ENCODE measurements at regions not wholly inside any gene's neighbourhood (a gene's known extent, or its start where the extent isn't known, plus 50 kb on each side); places are given as distances from the start of the nearest gene placed in this dataset.

GRCh38 chr18:50469380-50469781 lies 90.5 kb upstream of the MAPK4 start:
- Histone ChIP-seq H3K27me3 (ENCODE audit: insufficient read depth, low read length) (peaks cover 26% of the 10 kb centered on the region; the same call in 1 of the 2 replicates), H4K20me1 (ENCODE audit: insufficient read depth) (no peaks in the 10 kb centered on the region), H3K27ac (ENCODE audit: low read depth, low read length) (no peak overlapping the region), H3K4me3 (replicated peaks in 1 of 2; ENCODE audit: low read depth in 1 of 2, low read length in 2 of 2) (no peak overlapping the region), H3K4me1 (ENCODE audit: control insufficient read depth in 1 of 2, insufficient read depth in 2 of 2, low read length in 2 of 2) (no peaks in the 10 kb centered on the region), H3K9me2 (ENCODE audit: insufficient read depth) (no peaks in the 10 kb centered on the region), H3K36me3 (ENCODE audit: control insufficient read depth in 1 of 2, insufficient read depth in 2 of 2, low read length in 2 of 2) (no peaks in the 10 kb centered on the region), H3K9me3 (ENCODE audit: control insufficient read depth in 1 of 2, insufficient read depth in 1 of 2, low read depth in 1 of 2, low read length in 2 of 2) (no peaks in the 10 kb centered on the region), H3K4me2 (ENCODE audit: low read length) (no peak overlapping the region), H3K79me2 (ENCODE audit: insufficient read depth, low read length) (no peaks in the 10 kb centered on the region), H2AFZ (ENCODE audit: low read depth, low read length, poor library complexity, severe bottlenecking) (no peak overlapping the region), H3K9ac (ENCODE audit: low read length) (no peak overlapping the region)
- ChIA-PET POLR2A (no interaction called here), RAD21 (ENCODE audit: low non-redundant PET in 1 of 2, low total read pairs in 2 of 2, uncharacterized antibody in 2 of 2, unreplicated experiment in 2 of 2) (no interaction called here), CTCF (no interaction called here)
- intact Hi-C loops (cut with micrococcal nuclease) = no loop called here
- BruUV-seq (replicated peaks) = no TSS peak
- ATAC-seq = no peak
- TF ChIP-seq TCF7L2 (IDR thresholded peaks at IDR 0.05; ENCODE audit: borderline replicate concordance, extremely low read depth, insufficient read depth, insufficient read length) = no peak
- TF ChIP-seq CTCF (IDR thresholded peaks at IDR 0.05 in 2 of 3, conservative IDR thresholded peaks at IDR 0.05 in 1 of 3; ENCODE audit: borderline replicate concordance in 1 of 3, insufficient read depth in 1 of 3, low read depth in 2 of 3, low read length in 2 of 3) = no peak
- TF ChIP-seq REST (IDR thresholded peaks at IDR 0.05; ENCODE audit: low read depth) = no peak
- TF ChIP-seq MAX (IDR thresholded peaks at IDR 0.05) = no peak
- no peak for TF ChIP-seq SRF (IDR thresholded peaks at IDR 0.05; ENCODE audit: low read depth)
- no peak for TF ChIP-seq EGR1 (IDR thresholded peaks at IDR 0.05; ENCODE audit: low read depth)
- TF ChIP-seq YY1 (IDR thresholded peaks at IDR 0.05; ENCODE audit: extremely low read depth, insufficient replicate concordance, low read depth, low read length) = no peak
- TF ChIP-seq CBX3 (IDR thresholded peaks at IDR 0.05; ENCODE audit: low read depth) = no peak
- TF ChIP-seq SP1 (IDR thresholded peaks at IDR 0.05; ENCODE audit: low read depth) = no peak
- TF ChIP-seq EZH2phosphoT487 (IDR thresholded peaks at IDR 0.05; ENCODE audit: borderline replicate concordance) = no peak
- no peak for TF ChIP-seq FOSL1 (IDR thresholded peaks at IDR 0.05; ENCODE audit: low read depth)
- no peak for TF ChIP-seq CEBPB (IDR thresholded peaks at IDR 0.05; ENCODE audit: low read depth)
- no peak for DNase-seq (ENCODE audit: low read depth, low spot score)
